ENCODE measurements at regions not wholly inside any gene's neighbourhood (a gene's known extent, or its start where the extent isn't known, plus 50 kb on each side); places are given as distances from the start of the nearest gene placed in this dataset.

GRCh38 chr14:71550367-71550766 lies 381.9 kb upstream of the RGS6 start:
- no peak overlapping the region for H3K27ac ChIP-seq (ENCODE audit: low read depth)
- peaks cover 6% of the 10 kb centered on the region for H3K79me2 ChIP-seq (replicated peaks; ENCODE audit: insufficient read depth)
- no peaks in the 10 kb centered on the region for H3K36me3 Mint-ChIP-seq (ENCODE audit: low read depth)
- no peak overlapping the region for H3K4me3 Mint-ChIP-seq
- H3K4me1 Mint-ChIP-seq, result peaks cover 7% of the 10 kb centered on the region; the same call in 2 of the 3 replicates
- no peaks in the 10 kb centered on the region for H3F3A ChIP-seq (replicated peaks; ENCODE audit: low read depth)
- H3K4me2 ChIP-seq, result no peak overlapping the region
- H3K9me3 Mint-ChIP-seq, result no peaks in the 10 kb centered on the region; the same call in 2 of the 3 replicates
- no peaks in the 10 kb centered on the region for H3K27me3 Mint-ChIP-seq (ENCODE audit: insufficient read depth, low read depth, poor library complexity)
- ATAC-seq (no peak), DNase-seq (ENCODE audit: low spot score) (no peak)
- no peak overlapping the region for H3K27ac Mint-ChIP-seq
- TF ChIP-seq ZNF331 (CRISPR knock-in tag; IDR thresholded peaks at IDR 0.05; ENCODE audit: low read depth), result no peak
- no peak for TF ChIP-seq EZH2phosphoT487 (IDR thresholded peaks at IDR 0.05; ENCODE audit: unreplicated experiment)
- no peak for TF ChIP-seq ZNF114 (CRISPR knock-in tag; IDR thresholded peaks at IDR 0.05)
- no peak for TF ChIP-seq NANOG (IDR thresholded peaks at IDR 0.05; ENCODE audit: borderline replicate concordance)
- TF ChIP-seq, protein P1, sequence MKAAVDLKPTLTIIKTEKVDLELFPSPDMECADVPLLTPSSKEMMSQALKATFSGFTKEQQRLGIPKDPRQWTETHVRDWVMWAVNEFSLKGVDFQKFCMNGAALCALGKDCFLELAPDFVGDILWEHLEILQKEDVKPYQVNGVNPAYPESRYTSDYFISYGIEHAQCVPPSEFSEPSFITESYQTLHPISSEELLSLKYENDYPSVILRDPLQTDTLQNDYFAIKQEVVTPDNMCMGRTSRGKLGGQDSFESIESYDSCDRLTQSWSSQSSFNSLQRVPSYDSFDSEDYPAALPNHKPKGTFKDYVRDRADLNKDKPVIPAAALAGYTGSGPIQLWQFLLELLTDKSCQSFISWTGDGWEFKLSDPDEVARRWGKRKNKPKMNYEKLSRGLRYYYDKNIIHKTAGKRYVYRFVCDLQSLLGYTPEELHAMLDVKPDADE (IDR thresholded peaks at IDR 0.05), result no peak
- TF ChIP-seq JUNB (IDR thresholded peaks at IDR 0.05; ENCODE audit: unreplicated experiment), result no peak
- TF ChIP-seq CREB1 (CRISPR knock-in tag; IDR thresholded peaks at IDR 0.05; ENCODE audit: low read depth), result no peak
- no peak for TF ChIP-seq EZH2 (IDR thresholded peaks at IDR 0.05; ENCODE audit: low read depth, unreplicated experiment)
- no peak for TF ChIP-seq STAT1 (IDR thresholded peaks at IDR 0.05; ENCODE audit: unreplicated experiment)
- TF ChIP-seq REST (IDR thresholded peaks at IDR 0.05; ENCODE audit: unreplicated experiment), result no peak
- H2AFZ ChIP-seq, result no peak overlapping the region
- H3K36me3 ChIP-seq (ENCODE audit: insufficient read depth), result no peaks in the 10 kb centered on the region
- no peaks in the 10 kb centered on the region for H3K27me3 ChIP-seq (ENCODE audit: insufficient read depth)
- no peaks in the 10 kb centered on the region; the same call in 1 of the 2 replicates for H3K4me1 ChIP-seq (ENCODE audit: insufficient read depth)
- no peaks in the 10 kb centered on the region for H3K9me2 ChIP-seq (ENCODE audit: insufficient read depth)
- H4K20me1 ChIP-seq (replicated peaks; ENCODE audit: insufficient read depth), result no peaks in the 10 kb centered on the region
- no peak overlapping the region for H3K4me3 ChIP-seq

DNA sequence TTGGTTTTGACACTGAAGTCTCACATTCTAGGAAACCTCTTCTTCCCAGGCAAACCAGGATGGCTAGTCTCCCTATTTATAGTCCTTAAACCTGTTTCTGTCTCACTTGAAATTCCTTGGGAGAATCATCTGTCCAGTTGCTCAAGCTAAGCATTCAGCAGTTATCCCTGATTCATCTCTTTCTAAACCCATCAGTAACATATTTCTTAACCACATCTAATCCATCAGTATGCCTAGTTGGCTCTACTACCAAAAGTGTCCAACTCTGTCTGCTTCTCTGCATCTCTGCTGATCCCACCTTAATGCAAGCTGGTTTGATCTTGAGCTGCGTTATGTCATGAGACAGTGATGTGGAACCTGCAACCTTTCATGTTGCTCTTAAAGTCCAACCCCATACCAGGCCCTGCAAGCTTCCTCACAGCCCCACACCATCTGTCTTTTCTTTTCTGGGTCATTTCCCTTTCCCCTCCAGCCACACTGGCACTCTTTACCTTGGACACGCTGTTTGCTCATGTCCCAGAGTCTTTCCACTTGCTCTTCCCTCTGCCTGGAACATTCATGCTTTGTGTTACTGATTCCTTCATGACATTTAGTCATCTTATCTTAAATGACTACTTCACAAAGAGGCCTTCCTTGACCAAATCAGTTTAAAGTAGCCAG lies 380.8 kb upstream of the RGS6 start:
- no peaks in the 10 kb centered on the region for H3K27me3 ChIP-seq (ENCODE audit: insufficient read depth)
- TF ChIP-seq, protein P2, sequence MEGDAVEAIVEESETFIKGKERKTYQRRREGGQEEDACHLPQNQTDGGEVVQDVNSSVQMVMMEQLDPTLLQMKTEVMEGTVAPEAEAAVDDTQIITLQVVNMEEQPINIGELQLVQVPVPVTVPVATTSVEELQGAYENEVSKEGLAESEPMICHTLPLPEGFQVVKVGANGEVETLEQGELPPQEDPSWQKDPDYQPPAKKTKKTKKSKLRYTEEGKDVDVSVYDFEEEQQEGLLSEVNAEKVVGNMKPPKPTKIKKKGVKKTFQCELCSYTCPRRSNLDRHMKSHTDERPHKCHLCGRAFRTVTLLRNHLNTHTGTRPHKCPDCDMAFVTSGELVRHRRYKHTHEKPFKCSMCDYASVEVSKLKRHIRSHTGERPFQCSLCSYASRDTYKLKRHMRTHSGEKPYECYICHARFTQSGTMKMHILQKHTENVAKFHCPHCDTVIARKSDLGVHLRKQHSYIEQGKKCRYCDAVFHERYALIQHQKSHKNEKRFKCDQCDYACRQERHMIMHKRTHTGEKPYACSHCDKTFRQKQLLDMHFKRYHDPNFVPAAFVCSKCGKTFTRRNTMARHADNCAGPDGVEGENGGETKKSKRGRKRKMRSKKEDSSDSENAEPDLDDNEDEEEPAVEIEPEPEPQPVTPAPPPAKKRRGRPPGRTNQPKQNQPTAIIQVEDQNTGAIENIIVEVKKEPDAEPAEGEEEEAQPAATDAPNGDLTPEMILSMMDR (conservative IDR thresholded peaks at IDR 0.05; ENCODE audit: low read depth in 2 of 2), result no peak
- TF ChIP-seq STAT1 (IDR thresholded peaks at IDR 0.05; ENCODE audit: unreplicated experiment) (no peak), EZH2 (IDR thresholded peaks at IDR 0.05; ENCODE audit: low read depth, unreplicated experiment) (no peak), ZNF114 (CRISPR knock-in tag; IDR thresholded peaks at IDR 0.05) (no peak), NANOG (IDR thresholded peaks at IDR 0.05; ENCODE audit: borderline replicate concordance) (no peak), POLR2AphosphoS5 (IDR thresholded peaks at IDR 0.05; ENCODE audit: low read depth) (no peak), JUNB (IDR thresholded peaks at IDR 0.05; ENCODE audit: unreplicated experiment) (no peak)
- TF ChIP-seq, protein P1 (IDR thresholded peaks at IDR 0.05), result no peak

More for the DNA sequence above, 380.8 kb upstream of the RGS6 start:
- DNase-seq (ENCODE audit: low spot score) (no peak), ATAC-seq (no peak)
- H3K4me3 Mint-ChIP-seq, result no peak overlapping the region
- H2AFZ ChIP-seq, result no peak overlapping the region
- H3K79me2 ChIP-seq (replicated peaks; ENCODE audit: insufficient read depth), result peaks cover 6% of the 10 kb centered on the region
- no peaks in the 10 kb centered on the region for H3K9me2 ChIP-seq (ENCODE audit: insufficient read depth)
- H3K9me3 Mint-ChIP-seq, result no peaks in the 10 kb centered on the region; the same call in 2 of the 3 replicates
- peaks cover 12% of the 10 kb centered on the region; the same call in 2 of the 3 replicates for H3K4me1 Mint-ChIP-seq
- H3K4me1 ChIP-seq (ENCODE audit: insufficient read depth), result no peaks in the 10 kb centered on the region; the same call in 1 of the 2 replicates
- no peaks in the 10 kb centered on the region for H3F3A ChIP-seq (replicated peaks; ENCODE audit: low read depth)
- H3K36me3 ChIP-seq (ENCODE audit: insufficient read depth), result no peaks in the 10 kb centered on the region
- no peak overlapping the region for H3K4me3 ChIP-seq
- no peak overlapping the region for H3K4me2 ChIP-seq
- H3K27ac Mint-ChIP-seq, result no peak overlapping the region
- no peaks in the 10 kb centered on the region for H3K27me3 Mint-ChIP-seq (ENCODE audit: insufficient read depth, low read depth, poor library complexity)
- no peaks in the 10 kb centered on the region for H3K36me3 Mint-ChIP-seq (ENCODE audit: low read depth)
- H3K27ac ChIP-seq (ENCODE audit: low read depth), result no peak overlapping the region
- H4K20me1 ChIP-seq (replicated peaks; ENCODE audit: insufficient read depth), result no peaks in the 10 kb centered on the region

Data from GM23338 (cell line).